HCT116 (cell line): ENCODE measurements at regions not wholly inside any gene's neighbourhood (a gene's known extent, or its start where the extent isn't known, plus 50 kb on each side); places are given as distances from the start of the nearest gene placed in this dataset.

Source experiments
- ATAC-seq: fragments of 200-7000 bp; cut with Tn5 transposase; 2 replicates; pipeline ENCODE4 v1.9.1; 2020; ENCODE audit warnings: mild to moderate bottlenecking, moderate library complexity
- BruUV-seq: library from RNA; stranded (reverse); fragments of 400-500 nt; replicated peaks from 2 replicates; lab custom pipeline; 2021; lab: Mats Ljungman, UMichigan
- CTCF ChIA-PET: fragments of 300-600 bp; sonication (Branson Sonifier 250); formaldehyde crosslinking; loops from one replicate; lab custom pipeline; 2021; ENCODE audit warnings: antibody characterized with exemption; lab: Charles Lee
- POLR2A ChIA-PET: fragments of 300-600, 350-600 bp; sonication (Branson Sonifier 250); formaldehyde crosslinking; loops from one replicate; lab custom pipeline; 2021; ENCODE audit warnings: antibody characterized with exemption; lab: Charles Lee
- RAD21 ChIA-PET, 2 experiments: fragments of 300-600 bp; sonication (Branson Sonifier 250); formaldehyde crosslinking; loops; one replicate each; lab custom pipeline; 2023; ENCODE audit warnings: low total read pairs in 2 of 2; ENCODE audit not compliant: uncharacterized antibody in 2 of 2, unreplicated experiment in 2 of 2, low non-redundant PET in 1 of 2; lab: Charles Lee
- DNase-seq: peaks from one replicate; pipeline ENCODE4 v3.0.0-alpha.2; 2010; ENCODE audit warnings: low read depth, low spot score
- H2AFZ ChIP-seq: fragments of 200-600 bp; shearing (Covaris generic), sonication (generic); 2 replicates; pipeline ENCODE4 v1.6.1; 2017; ENCODE audit warnings: low read depth, mixed run types, mixed read lengths, antibody characterized with exemption, low read length; ENCODE audit not compliant: poor library complexity, severe bottlenecking
- H3K27ac ChIP-seq: 2 replicates; pipeline ENCODE4 v1.5.1; 2012; ENCODE audit warnings: low read depth, low read length
- H3K27me3 ChIP-seq: fragments of 200-600 bp; sonication (generic); 2 replicates; pipeline ENCODE4 v1.6.1; 2016; ENCODE audit warnings: mixed run types, low read length, mixed read lengths; ENCODE audit not compliant: insufficient read depth
- H3K36me3 ChIP-seq, 2 experiments: fragments of 200-500 bp in 1 of 2; fragments of 200-600 bp in 1 of 2; sonication (Bioruptor generic) in 1 of 2; sonication (generic) in 1 of 2; 2 replicates each; pipeline versions ENCODE4 v1.5.1 to v1.6.1; 2014 to 2016; ENCODE audit warnings: low read length in 2 of 2, inconsistent platforms in 1 of 2, mixed read lengths in 1 of 2, mixed run types in 1 of 2; ENCODE audit not compliant: insufficient read depth in 2 of 2, control insufficient read depth in 1 of 2
- H3K4me1 ChIP-seq, 2 experiments: fragments of 200-600 bp in 1 of 2; sonication (generic) in 1 of 2; 2 replicates each; pipeline versions ENCODE4 v1.5.1 to v1.6.1; 2012 to 2017; ENCODE audit warnings: low read length in 2 of 2, inconsistent platforms in 1 of 2, mild to moderate bottlenecking in 1 of 2, mixed read lengths in 1 of 2, mixed run types in 1 of 2, moderate library complexity in 1 of 2; ENCODE audit not compliant: insufficient read depth in 2 of 2, control insufficient read depth in 1 of 2
- H3K4me2 ChIP-seq: fragments of 200-600 bp; sonication (generic); 2 replicates; pipeline ENCODE4 v1.6.1; 2017; ENCODE audit warnings: mixed run types, low read length, mixed read lengths
- H3K4me3 ChIP-seq, 2 experiments: fragments of 200-600 bp in 1 of 2; sonication (generic) in 1 of 2; replicated peaks in 1 of 2; 2 replicates each; pipeline ENCODE4 v1.5.1; 2011 to 2016; ENCODE audit warnings: low read length in 2 of 2, control low read depth in 1 of 2, low read depth in 1 of 2, mild to moderate bottlenecking in 1 of 2, mixed read lengths in 1 of 2, mixed run types in 1 of 2
- H3K79me2 ChIP-seq: fragments of 200-600 bp; sonication (generic); 2 replicates; pipeline ENCODE4 v1.6.1; 2017; ENCODE audit warnings: mild to moderate bottlenecking, mixed run types, low read length, moderate library complexity, mixed read lengths; ENCODE audit not compliant: insufficient read depth
- H3K9ac ChIP-seq: fragments of 200-600 bp; sonication (generic); 2 replicates; pipeline ENCODE4 v1.6.1; 2016; ENCODE audit warnings: low read length, mixed read lengths
- H3K9me2 ChIP-seq: fragments of 200-600 bp; sonication (generic), shearing (Covaris generic); 2 replicates; pipeline ENCODE4 v1.6.1; 2017; ENCODE audit warnings: mixed run types, mild to moderate bottlenecking, moderate library complexity; ENCODE audit not compliant: insufficient read depth
- H3K9me3 ChIP-seq, 2 experiments: fragments of 200-500 bp in 1 of 2; fragments of 200-600 bp in 1 of 2; sonication (Bioruptor generic) in 1 of 2; sonication (generic) in 1 of 2; 2 replicates each; pipeline ENCODE4 v1.6.1; 2014 to 2017; ENCODE audit warnings: low read length in 2 of 2, mixed read lengths in 2 of 2, inconsistent platforms in 1 of 2, low read depth in 1 of 2, mild to moderate bottlenecking in 1 of 2, mixed run types in 1 of 2, moderate library complexity in 1 of 2; ENCODE audit not compliant: control insufficient read depth in 1 of 2, insufficient read depth in 1 of 2
- H4K20me1 ChIP-seq: fragments of 200-600 bp; sonication (generic), shearing (Covaris generic); 2 replicates; pipeline ENCODE4 v1.6.1; 2017; ENCODE audit warnings: mixed run types, mild to moderate bottlenecking, moderate library complexity; ENCODE audit not compliant: insufficient read depth
- ATF3 ChIP-seq: IDR thresholded peaks from 2 replicates; pipeline ENCODE4 v1.6.1; 2012
- CBX3 ChIP-seq: IDR thresholded peaks from 2 replicates; pipeline ENCODE4 v1.6.1; 2012; ENCODE audit warnings: low read depth
- CEBPB ChIP-seq: IDR thresholded peaks from 2 replicates; pipeline ENCODE4 v1.6.1; 2012; ENCODE audit warnings: low read depth
- ELF1 ChIP-seq: IDR thresholded peaks from 2 replicates; pipeline ENCODE4 v1.6.1; 2012; ENCODE audit warnings: low read depth, borderline replicate concordance
- EZH2 ChIP-seq: fragments of 200-600 bp; sonication (generic); IDR thresholded peaks from 2 replicates; pipeline ENCODE4 v1.6.1; 2017; ENCODE audit warnings: antibody characterized with exemption, mixed run types
- EZH2phosphoT487 ChIP-seq: fragments of 200-600 bp; IDR thresholded peaks from 2 replicates; pipeline ENCODE4 v1.6.1; 2018; ENCODE audit warnings: antibody characterized with exemption, borderline replicate concordance
- FOSL1 ChIP-seq: IDR thresholded peaks from 2 replicates; pipeline ENCODE4 v1.6.1; 2012; ENCODE audit warnings: low read depth
- POLR2AphosphoS5 ChIP-seq: IDR thresholded peaks from 2 replicates; pipeline ENCODE4 v1.6.1; 2011; ENCODE audit warnings: mild to moderate bottlenecking, low read depth, low read length, moderate library complexity
- RAD21 ChIP-seq: IDR thresholded peaks from 2 replicates; pipeline ENCODE4 v1.6.1; 2012; ENCODE audit warnings: low read depth, mild to moderate bottlenecking
- SP1 ChIP-seq: IDR thresholded peaks from 2 replicates; pipeline ENCODE4 v1.6.1; 2012; ENCODE audit warnings: low read depth
- YY1 ChIP-seq: IDR thresholded peaks from 2 replicates; pipeline ENCODE4 v1.6.1; 2011; ENCODE audit warnings: low read length, low read depth, moderate library complexity, mild to moderate bottlenecking; ENCODE audit not compliant: insufficient replicate concordance; ENCODE audit errors: extremely low read depth
- ZNF274 ChIP-seq: fragments of 200-500 bp; sonication (Bioruptor generic); IDR thresholded peaks from 2 replicates; pipeline ENCODE4 v1.6.1; 2014; ENCODE audit warnings: mild to moderate bottlenecking, low read depth, low read length, inconsistent platforms
- intact Hi-C: fragments of 100-400 bp; cut with micrococcal nuclease; formaldehyde crosslinking; loops from 2 replicates; pipeline ENCODE4 v1.10.0; 2022
- TF ChIP-seq, protein P1 (sequence below), 3 experiments: fragments of 200-600 bp in 1 of 3; sonication (generic) in 1 of 3; IDR thresholded peaks in 2 of 3; conservative IDR thresholded peaks in 1 of 3; 2 replicates each; pipeline ENCODE4 v1.5.1; 2012 to 2017; ENCODE audit warnings: low read depth in 2 of 3, low read length in 2 of 3, antibody characterized with exemption in 1 of 3, borderline replicate concordance in 1 of 3, control low read depth in 1 of 3, mild to moderate bottlenecking in 1 of 3, mixed read lengths in 1 of 3, mixed run types in 1 of 3, moderate library complexity in 1 of 3; ENCODE audit not compliant: insufficient read depth in 1 of 3
- TF ChIP-seq, protein P2 (sequence below): IDR thresholded peaks from 2 replicates; pipeline ENCODE4 v1.6.1; 2012; ENCODE audit warnings: low read depth

GRCh38 chr1:209232759-209233158 lies 350.8 kb upstream of the CAMK1G start (continued):
- TF ChIP-seq, protein P1, sequence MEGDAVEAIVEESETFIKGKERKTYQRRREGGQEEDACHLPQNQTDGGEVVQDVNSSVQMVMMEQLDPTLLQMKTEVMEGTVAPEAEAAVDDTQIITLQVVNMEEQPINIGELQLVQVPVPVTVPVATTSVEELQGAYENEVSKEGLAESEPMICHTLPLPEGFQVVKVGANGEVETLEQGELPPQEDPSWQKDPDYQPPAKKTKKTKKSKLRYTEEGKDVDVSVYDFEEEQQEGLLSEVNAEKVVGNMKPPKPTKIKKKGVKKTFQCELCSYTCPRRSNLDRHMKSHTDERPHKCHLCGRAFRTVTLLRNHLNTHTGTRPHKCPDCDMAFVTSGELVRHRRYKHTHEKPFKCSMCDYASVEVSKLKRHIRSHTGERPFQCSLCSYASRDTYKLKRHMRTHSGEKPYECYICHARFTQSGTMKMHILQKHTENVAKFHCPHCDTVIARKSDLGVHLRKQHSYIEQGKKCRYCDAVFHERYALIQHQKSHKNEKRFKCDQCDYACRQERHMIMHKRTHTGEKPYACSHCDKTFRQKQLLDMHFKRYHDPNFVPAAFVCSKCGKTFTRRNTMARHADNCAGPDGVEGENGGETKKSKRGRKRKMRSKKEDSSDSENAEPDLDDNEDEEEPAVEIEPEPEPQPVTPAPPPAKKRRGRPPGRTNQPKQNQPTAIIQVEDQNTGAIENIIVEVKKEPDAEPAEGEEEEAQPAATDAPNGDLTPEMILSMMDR (IDR thresholded peaks at IDR 0.05 in 2 of 3, conservative IDR thresholded peaks at IDR 0.05 in 1 of 3; ENCODE audit: borderline replicate concordance in 1 of 3, insufficient read depth in 1 of 3, low read depth in 2 of 3, low read length in 2 of 3): no peak
- TF ChIP-seq YY1 (no peak), SP1 (no peak), RAD21 (no peak)

GRCh38 chr1:209235166-209235565 lies 348.3 kb upstream of the CAMK1G start:
- Histone ChIP-seq H3K36me3 (no peaks in the 10 kb centered on the region), H3K79me2 (no peaks in the 10 kb centered on the region), H3K4me1 (no peaks in the 10 kb centered on the region), H4K20me1 (no peaks in the 10 kb centered on the region), H3K4me3 (no peak overlapping the region), H2AFZ (no peak overlapping the region), H3K27ac (no peak overlapping the region), H3K9me2 (no peaks in the 10 kb centered on the region), H3K9me3 (no peaks in the 10 kb centered on the region), H3K27me3 (peaks cover 3% of the 10 kb centered on the region; the same call in 1 of the 2 replicates), H3K4me2 (no peak overlapping the region), H3K9ac (no peak overlapping the region)
- DNase-seq (no peak), ATAC-seq (no peak)
- ChIA-PET CTCF (no interaction called here), RAD21 (no interaction called here), POLR2A (no interaction called here)
- TF ChIP-seq SP1: no peak
- TF ChIP-seq, protein P2, sequence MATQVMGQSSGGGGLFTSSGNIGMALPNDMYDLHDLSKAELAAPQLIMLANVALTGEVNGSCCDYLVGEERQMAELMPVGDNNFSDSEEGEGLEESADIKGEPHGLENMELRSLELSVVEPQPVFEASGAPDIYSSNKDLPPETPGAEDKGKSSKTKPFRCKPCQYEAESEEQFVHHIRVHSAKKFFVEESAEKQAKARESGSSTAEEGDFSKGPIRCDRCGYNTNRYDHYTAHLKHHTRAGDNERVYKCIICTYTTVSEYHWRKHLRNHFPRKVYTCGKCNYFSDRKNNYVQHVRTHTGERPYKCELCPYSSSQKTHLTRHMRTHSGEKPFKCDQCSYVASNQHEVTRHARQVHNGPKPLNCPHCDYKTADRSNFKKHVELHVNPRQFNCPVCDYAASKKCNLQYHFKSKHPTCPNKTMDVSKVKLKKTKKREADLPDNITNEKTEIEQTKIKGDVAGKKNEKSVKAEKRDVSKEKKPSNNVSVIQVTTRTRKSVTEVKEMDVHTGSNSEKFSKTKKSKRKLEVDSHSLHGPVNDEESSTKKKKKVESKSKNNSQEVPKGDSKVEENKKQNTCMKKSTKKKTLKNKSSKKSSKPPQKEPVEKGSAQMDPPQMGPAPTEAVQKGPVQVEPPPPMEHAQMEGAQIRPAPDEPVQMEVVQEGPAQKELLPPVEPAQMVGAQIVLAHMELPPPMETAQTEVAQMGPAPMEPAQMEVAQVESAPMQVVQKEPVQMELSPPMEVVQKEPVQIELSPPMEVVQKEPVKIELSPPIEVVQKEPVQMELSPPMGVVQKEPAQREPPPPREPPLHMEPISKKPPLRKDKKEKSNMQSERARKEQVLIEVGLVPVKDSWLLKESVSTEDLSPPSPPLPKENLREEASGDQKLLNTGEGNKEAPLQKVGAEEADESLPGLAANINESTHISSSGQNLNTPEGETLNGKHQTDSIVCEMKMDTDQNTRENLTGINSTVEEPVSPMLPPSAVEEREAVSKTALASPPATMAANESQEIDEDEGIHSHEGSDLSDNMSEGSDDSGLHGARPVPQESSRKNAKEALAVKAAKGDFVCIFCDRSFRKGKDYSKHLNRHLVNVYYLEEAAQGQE: no peak
- TF ChIP-seq ATF3: no peak
- TF ChIP-seq EZH2: no peak
- TF ChIP-seq YY1: no peak
- no peak for TF ChIP-seq EZH2phosphoT487
- no peak for TF ChIP-seq ZNF274
- TF ChIP-seq FOSL1: no peak
- TF ChIP-seq POLR2AphosphoS5: no peak
- TF ChIP-seq CBX3: no peak
- no peak for TF ChIP-seq CEBPB
- TF ChIP-seq RAD21: no peak
- no peak for TF ChIP-seq ELF1
- BruUV-seq: no TSS peak
- intact Hi-C loops: no loop called here
